CD4-positive, alpha-beta T cell (primary cell): ENCODE measurements at regions not wholly inside any gene's neighbourhood (a gene's known extent, or its start where the extent isn't known, plus 50 kb on each side); places are given as distances from the start of the nearest gene placed in this dataset.

Experiments
- ATAC-seq: fragments of 200-7000 bp; cut with Tn5 transposase; one replicate; pipeline ENCODE4 v1.10.0; 2022; ENCODE audit warnings: mild to moderate bottlenecking; ENCODE audit not compliant: poor library complexity
- CTCF ChIA-PET: fragments of 350-600 bp; sonication (Branson Sonifier 250); formaldehyde crosslinking; loops from one replicate; lab custom pipeline; 2021; ENCODE audit warnings: antibody characterized with exemption, inconsistent platforms; lab: Charles Lee
- POLR2A ChIA-PET: fragments of 350-600 bp; sonication (Branson Sonifier 250); formaldehyde crosslinking; loops from one replicate; lab custom pipeline; 2021; ENCODE audit warnings: antibody characterized with exemption, inconsistent platforms; lab: Charles Lee
- DNase-seq, 14 experiments: peaks; one replicate each; pipeline ENCODE4 v3.0.0-alpha.2; 2013 to 2020; ENCODE audit warnings: mixed read lengths in 2 of 14
- H3K27ac ChIP-seq, 2 donors: one replicate each; pipeline versions ENCODE4 v1.5.1 to v1.7.0; 2013; ENCODE audit warnings: low read length in 2 of 2, low read depth in 1 of 2, mild to moderate bottlenecking in 1 of 2
- H3K27me3 ChIP-seq, 2 experiments: 1 replicate in 1 of 2; 2 replicates in 1 of 2; pipeline versions ENCODE4 v1.6.1 to v1.7.0; 2013; ENCODE audit warnings: low read length in 2 of 2, control low read depth in 1 of 2, mild to moderate bottlenecking in 1 of 2, moderate library complexity in 1 of 2; ENCODE audit not compliant: insufficient read depth in 2 of 2, control insufficient read depth in 1 of 2
- H3K36me3 ChIP-seq: one replicate; pipeline ENCODE4 v1.6.1; 2013; ENCODE audit warnings: low read length, control low read depth; ENCODE audit not compliant: insufficient read depth
- H3K4me1 ChIP-seq: one replicate; pipeline ENCODE4 v1.6.1; 2013; ENCODE audit warnings: low read length, control low read depth; ENCODE audit not compliant: insufficient read depth
- H3K4me3 ChIP-seq: one replicate; pipeline ENCODE4 v1.5.1; 2013; ENCODE audit warnings: mild to moderate bottlenecking, low read length, moderate library complexity
- H3K9me3 ChIP-seq, 2 experiments: 1 replicate in 1 of 2; 2 replicates in 1 of 2; pipeline versions ENCODE4 v1.6.1 to v1.7.0; 2013; ENCODE audit warnings: low read length in 2 of 2, mild to moderate bottlenecking in 2 of 2, control low read depth in 1 of 2, moderate library complexity in 1 of 2; ENCODE audit not compliant: control insufficient read depth in 1 of 2, insufficient read depth in 1 of 2
- H3K27ac Mint-ChIP-seq: one replicate; pipeline ENCODE4 v1.8.0; 2020; ENCODE audit warnings: mixed read lengths
- H3K27me3 Mint-ChIP-seq: one replicate; pipeline ENCODE4 v1.8.0; 2021; ENCODE audit warnings: mixed read lengths
- H3K36me3 Mint-ChIP-seq: one replicate; pipeline ENCODE4 v1.8.0; 2021; ENCODE audit warnings: low read depth, mixed read lengths
- H3K4me1 Mint-ChIP-seq: one replicate; pipeline ENCODE4 v1.8.0; 2021; ENCODE audit warnings: low read depth, mixed read lengths
- H3K4me3 Mint-ChIP-seq: one replicate; pipeline ENCODE4 v1.8.0; 2020; ENCODE audit warnings: mild to moderate bottlenecking, mixed read lengths
- H3K9me3 Mint-ChIP-seq: one replicate; pipeline ENCODE4 v1.8.0; 2020; ENCODE audit warnings: mixed read lengths
- intact Hi-C, 2 experiments: fragments of 100-400 bp; cut with DNase I in 1 of 2; cut with micrococcal nuclease in 1 of 2; formaldehyde crosslinking; loops; one replicate each; pipeline versions ENCODE4 v1.15.1 to v1.9.0; 2023 to 2025; cut with DNase I, micrococcal nuclease
- TF ChIP-seq, protein P1 (sequence below): fragments of 200-600 bp; IDR thresholded peaks from one replicate; pipeline ENCODE4 v1.8.0; 2022; ENCODE audit warnings: antibody characterized with exemption, mild to moderate bottlenecking

DNA sequence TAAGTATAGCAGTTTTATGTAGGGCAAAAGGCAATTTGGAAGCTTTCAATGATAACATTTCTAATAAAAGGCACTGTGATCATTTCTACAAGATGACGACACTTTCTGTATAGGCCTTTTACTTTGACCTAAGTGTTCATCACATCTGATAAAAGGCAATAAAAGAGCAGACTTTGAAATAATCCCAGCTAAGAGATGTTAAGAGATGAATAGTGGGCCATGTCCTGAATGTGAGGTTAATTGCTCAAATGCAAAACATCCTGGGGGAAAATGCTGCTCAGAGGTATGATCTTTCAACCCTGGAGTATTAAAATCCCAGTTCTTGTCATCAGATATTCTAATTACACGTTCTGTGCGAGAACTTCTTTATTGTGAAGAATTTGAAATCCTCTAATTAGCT is 677.6 kb downstream of the SOCS6 start:
- no peaks in the 10 kb centered on the region for H3K36me3 ChIP-seq
- no peaks in the 10 kb centered on the region for H3K4me1 Mint-ChIP-seq
- no peaks in the 10 kb centered on the region for H3K4me1 ChIP-seq
- ChIA-PET CTCF (no interaction called here), POLR2A (no interaction called here)
- H3K4me3 Mint-ChIP-seq: no peak overlapping the region
- H3K27ac ChIP-seq: no peak overlapping the region
- H3K9me3 Mint-ChIP-seq: no peaks in the 10 kb centered on the region
- DNase-seq: no peak
- H3K36me3 Mint-ChIP-seq: no peaks in the 10 kb centered on the region
- TF ChIP-seq, protein P1, sequence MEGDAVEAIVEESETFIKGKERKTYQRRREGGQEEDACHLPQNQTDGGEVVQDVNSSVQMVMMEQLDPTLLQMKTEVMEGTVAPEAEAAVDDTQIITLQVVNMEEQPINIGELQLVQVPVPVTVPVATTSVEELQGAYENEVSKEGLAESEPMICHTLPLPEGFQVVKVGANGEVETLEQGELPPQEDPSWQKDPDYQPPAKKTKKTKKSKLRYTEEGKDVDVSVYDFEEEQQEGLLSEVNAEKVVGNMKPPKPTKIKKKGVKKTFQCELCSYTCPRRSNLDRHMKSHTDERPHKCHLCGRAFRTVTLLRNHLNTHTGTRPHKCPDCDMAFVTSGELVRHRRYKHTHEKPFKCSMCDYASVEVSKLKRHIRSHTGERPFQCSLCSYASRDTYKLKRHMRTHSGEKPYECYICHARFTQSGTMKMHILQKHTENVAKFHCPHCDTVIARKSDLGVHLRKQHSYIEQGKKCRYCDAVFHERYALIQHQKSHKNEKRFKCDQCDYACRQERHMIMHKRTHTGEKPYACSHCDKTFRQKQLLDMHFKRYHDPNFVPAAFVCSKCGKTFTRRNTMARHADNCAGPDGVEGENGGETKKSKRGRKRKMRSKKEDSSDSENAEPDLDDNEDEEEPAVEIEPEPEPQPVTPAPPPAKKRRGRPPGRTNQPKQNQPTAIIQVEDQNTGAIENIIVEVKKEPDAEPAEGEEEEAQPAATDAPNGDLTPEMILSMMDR: no peak
- H3K27ac Mint-ChIP-seq: no peak overlapping the region
- no peak overlapping the region for H3K4me3 ChIP-seq
- intact Hi-C loops: no loop called here
- H3K27me3 Mint-ChIP-seq: no peaks in the 10 kb centered on the region
- peaks cover 0 to 12% of the 10 kb centered on the region in 2 experiments for H3K9me3 ChIP-seq
- H3K27me3 ChIP-seq: no peaks in the 10 kb centered on the region
- ATAC-seq: no peak

DNA sequence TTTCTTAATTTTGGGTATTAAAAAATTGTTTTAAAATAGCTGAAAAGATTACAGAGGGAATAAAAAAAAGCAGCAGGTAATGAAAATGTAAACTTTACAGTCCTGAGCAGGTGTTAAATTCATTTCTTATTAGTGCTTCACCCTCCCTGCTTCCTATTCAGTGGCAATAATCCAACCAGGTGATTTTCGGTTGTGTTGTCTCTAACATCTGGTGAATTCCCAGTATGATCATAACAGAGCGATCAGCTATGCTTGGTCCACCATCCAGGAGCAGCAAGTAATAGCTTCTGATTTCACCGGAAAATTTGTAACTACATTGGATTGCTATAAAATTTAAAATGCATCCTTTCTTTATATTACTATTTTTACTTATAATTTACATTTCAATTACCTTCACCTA is 673.1 kb downstream of the SOCS6 start:
- H3K27me3 Mint-ChIP-seq: no peaks in the 10 kb centered on the region
- ChIA-PET CTCF (no interaction called here), POLR2A (no interaction called here)
- H3K4me3 Mint-ChIP-seq: no peak overlapping the region
- no peaks in the 10 kb centered on the region for H3K27me3 ChIP-seq
- H3K4me1 ChIP-seq: no peaks in the 10 kb centered on the region
- intact Hi-C loops: no loop called here
- no peak overlapping the region for H3K27ac Mint-ChIP-seq
- no peak overlapping the region for H3K27ac ChIP-seq
- H3K4me3 ChIP-seq: no peak overlapping the region
- peaks cover 2% of the 10 kb centered on the region for H3K9me3 Mint-ChIP-seq
- no peaks in the 10 kb centered on the region for H3K4me1 Mint-ChIP-seq
- DNase-seq (no peak), ATAC-seq (no peak)
- TF ChIP-seq, protein P1: no peak
- H3K36me3 ChIP-seq: no peaks in the 10 kb centered on the region
- peaks cover 0 to 4% of the 10 kb centered on the region in 2 experiments for H3K9me3 ChIP-seq
- no peaks in the 10 kb centered on the region for H3K36me3 Mint-ChIP-seq

DNA sequence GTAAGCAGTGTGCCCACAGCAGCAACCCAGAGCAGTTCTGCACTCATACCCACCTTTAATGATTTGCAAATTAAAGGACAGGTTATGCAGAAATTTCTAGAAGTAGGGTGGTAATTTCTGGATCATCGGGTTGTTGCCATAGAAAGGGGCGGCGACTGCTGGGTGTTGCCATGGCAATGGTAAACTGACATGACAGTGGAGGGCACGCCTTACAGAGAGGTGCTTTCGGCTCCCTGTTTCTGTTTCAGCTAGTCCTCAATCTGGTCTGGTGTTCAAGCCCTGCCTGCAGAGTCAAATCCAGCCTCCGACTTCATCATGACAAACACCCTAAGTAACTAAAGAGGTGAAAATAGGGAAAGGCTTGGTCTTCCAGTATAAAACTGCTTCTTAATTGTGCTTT is 667.7 kb downstream of the SOCS6 start:
- no peak overlapping the region for H3K27ac ChIP-seq
- H3K4me1 ChIP-seq: no peaks in the 10 kb centered on the region
- H3K36me3 ChIP-seq: no peaks in the 10 kb centered on the region
- H3K9me3 Mint-ChIP-seq: peaks cover 2% of the 10 kb centered on the region
- no peak overlapping the region for H3K4me3 Mint-ChIP-seq
- H3K36me3 Mint-ChIP-seq: no peaks in the 10 kb centered on the region
- ChIA-PET CTCF (no interaction called here), POLR2A (no interaction called here)
- H3K4me1 Mint-ChIP-seq: no peaks in the 10 kb centered on the region
- TF ChIP-seq, protein P1: no peak
- no peaks in the 10 kb centered on the region for H3K27me3 ChIP-seq
- H3K4me3 ChIP-seq: no peak overlapping the region
- H3K27me3 Mint-ChIP-seq: no peaks in the 10 kb centered on the region
- DNase-seq: no peak
- intact Hi-C loops: no loop called here
- no peak overlapping the region for H3K27ac Mint-ChIP-seq
- H3K9me3 ChIP-seq: peaks cover 0 to 10% of the 10 kb centered on the region in 2 experiments
- no peak for ATAC-seq
